ENCODE measurements at regions not wholly inside any gene's neighbourhood (a gene's known extent, or its start where the extent isn't known, plus 50 kb on each side); places are given as distances from the start of the nearest gene placed in this dataset.

GRCh38 chr10:43972976-43973647, 324.4 kb upstream of the ZNF32 start:
- Histone ChIP-seq H3K36me3 (ENCODE audit: control insufficient read depth, insufficient read depth, low read length) (no peaks in the 10 kb centered on the region), H3K9ac (ENCODE audit: low read depth, low read length) (no peak overlapping the region), H3K4me3 (ENCODE audit: low read depth, low read length) (no peak overlapping the region), H3K27me3 (ENCODE audit: control insufficient read depth, insufficient read depth, low read length) (no peaks in the 10 kb centered on the region), H3K9me3 (ENCODE audit: control insufficient read depth, insufficient read depth, low read length) (no peaks in the 10 kb centered on the region), H3K4me1 (ENCODE audit: control insufficient read depth, insufficient read depth, low read length) (no peaks in the 10 kb centered on the region)

GRCh38 chr10:43971981-43972380, 323.3 kb upstream of the ZNF32 start:
- Histone ChIP-seq H3K36me3 (ENCODE audit: control insufficient read depth, insufficient read depth, low read length) (no peaks in the 10 kb centered on the region), H3K9ac (ENCODE audit: low read depth, low read length) (no peak overlapping the region), H3K4me3 (ENCODE audit: low read depth, low read length) (no peak overlapping the region), H3K4me1 (ENCODE audit: control insufficient read depth, insufficient read depth, low read length) (no peaks in the 10 kb centered on the region), H3K27me3 (ENCODE audit: control insufficient read depth, insufficient read depth, low read length) (no peaks in the 10 kb centered on the region), H3K9me3 (ENCODE audit: control insufficient read depth, insufficient read depth, low read length) (no peaks in the 10 kb centered on the region)

GRCh38 chr10:43971306-43971705, 322.6 kb upstream of the ZNF32 start:
- Histone ChIP-seq H3K4me3 (ENCODE audit: low read depth, low read length) (no peak overlapping the region), H3K9me3 (ENCODE audit: control insufficient read depth, insufficient read depth, low read length) (no peaks in the 10 kb centered on the region), H3K36me3 (ENCODE audit: control insufficient read depth, insufficient read depth, low read length) (no peaks in the 10 kb centered on the region), H3K9ac (ENCODE audit: low read depth, low read length) (no peak overlapping the region), H3K4me1 (ENCODE audit: control insufficient read depth, insufficient read depth, low read length) (no peaks in the 10 kb centered on the region), H3K27me3 (ENCODE audit: control insufficient read depth, insufficient read depth, low read length) (no peaks in the 10 kb centered on the region)

- no peak overlapping the region for H3K9ac ChIP-seq (ENCODE audit: low read depth, low read length)
- no peaks in the 10 kb centered on the region for H3K9me3 ChIP-seq (ENCODE audit: control insufficient read depth, insufficient read depth, low read length)
- H3K27me3 ChIP-seq (ENCODE audit: control insufficient read depth, insufficient read depth, low read length) = no peaks in the 10 kb centered on the region
- no peaks in the 10 kb centered on the region for H3K36me3 ChIP-seq (ENCODE audit: control insufficient read depth, insufficient read depth, low read length)
- H3K4me1 ChIP-seq (ENCODE audit: control insufficient read depth, insufficient read depth, low read length) = no peaks in the 10 kb centered on the region
- no peak overlapping the region for H3K4me3 ChIP-seq (ENCODE audit: low read depth, low read length)
Measured at GRCh38 chr10:43970717-43971116, 322.0 kb upstream of the ZNF32 start.

GRCh38 chr10:43970018-43970698, 321.5 kb upstream of the ZNF32 start:
- Histone ChIP-seq H3K4me3 (ENCODE audit: low read depth, low read length) (no peak overlapping the region), H3K4me1 (ENCODE audit: control insufficient read depth, insufficient read depth, low read length) (no peaks in the 10 kb centered on the region), H3K27me3 (ENCODE audit: control insufficient read depth, insufficient read depth, low read length) (no peaks in the 10 kb centered on the region), H3K36me3 (ENCODE audit: control insufficient read depth, insufficient read depth, low read length) (no peaks in the 10 kb centered on the region), H3K9me3 (ENCODE audit: control insufficient read depth, insufficient read depth, low read length) (no peaks in the 10 kb centered on the region), H3K9ac (ENCODE audit: low read depth, low read length) (no peak overlapping the region)

- Histone ChIP-seq H3K36me3 (ENCODE audit: control insufficient read depth, insufficient read depth, low read length) (no peaks in the 10 kb centered on the region), H3K4me3 (ENCODE audit: low read depth, low read length) (no peak overlapping the region), H3K9ac (ENCODE audit: low read depth, low read length) (no peak overlapping the region), H3K9me3 (ENCODE audit: control insufficient read depth, insufficient read depth, low read length) (no peaks in the 10 kb centered on the region), H3K4me1 (ENCODE audit: control insufficient read depth, insufficient read depth, low read length) (no peaks in the 10 kb centered on the region), H3K27me3 (ENCODE audit: control insufficient read depth, insufficient read depth, low read length) (no peaks in the 10 kb centered on the region)
Measured at GRCh38 chr10:43969506-43969905, 320.8 kb upstream of the ZNF32 start.

GRCh38 chr10:43968961-43969360, 320.3 kb upstream of the ZNF32 start:
- Histone ChIP-seq H3K36me3 (ENCODE audit: control insufficient read depth, insufficient read depth, low read length) (no peaks in the 10 kb centered on the region), H3K9ac (ENCODE audit: low read depth, low read length) (no peak overlapping the region), H3K27me3 (ENCODE audit: control insufficient read depth, insufficient read depth, low read length) (no peaks in the 10 kb centered on the region), H3K9me3 (ENCODE audit: control insufficient read depth, insufficient read depth, low read length) (no peaks in the 10 kb centered on the region), H3K4me3 (ENCODE audit: low read depth, low read length) (no peak overlapping the region), H3K4me1 (ENCODE audit: control insufficient read depth, insufficient read depth, low read length) (no peaks in the 10 kb centered on the region)

- Histone ChIP-seq H3K27me3 (ENCODE audit: control insufficient read depth, insufficient read depth, low read length) (no peaks in the 10 kb centered on the region), H3K4me3 (ENCODE audit: low read depth, low read length) (no peak overlapping the region), H3K4me1 (ENCODE audit: control insufficient read depth, insufficient read depth, low read length) (no peaks in the 10 kb centered on the region), H3K9me3 (ENCODE audit: control insufficient read depth, insufficient read depth, low read length) (no peaks in the 10 kb centered on the region), H3K36me3 (ENCODE audit: control insufficient read depth, insufficient read depth, low read length) (no peaks in the 10 kb centered on the region), H3K9ac (ENCODE audit: low read depth, low read length) (no peak overlapping the region)
Measured at GRCh38 chr10:43968076-43968475, 319.4 kb upstream of the ZNF32 start.

- Histone ChIP-seq H3K9me3 (ENCODE audit: control insufficient read depth, insufficient read depth, low read length) (no peaks in the 10 kb centered on the region), H3K4me3 (ENCODE audit: low read depth, low read length) (no peak overlapping the region), H3K36me3 (ENCODE audit: control insufficient read depth, insufficient read depth, low read length) (no peaks in the 10 kb centered on the region), H3K9ac (ENCODE audit: low read depth, low read length) (no peak overlapping the region), H3K4me1 (ENCODE audit: control insufficient read depth, insufficient read depth, low read length) (no peaks in the 10 kb centered on the region), H3K27me3 (ENCODE audit: control insufficient read depth, insufficient read depth, low read length) (no peaks in the 10 kb centered on the region)
Measured at GRCh38 chr10:43966571-43966965, 317.9 kb upstream of the ZNF32 start.

- Histone ChIP-seq H3K4me3 (ENCODE audit: low read depth, low read length) (no peak overlapping the region), H3K4me1 (ENCODE audit: control insufficient read depth, insufficient read depth, low read length) (no peaks in the 10 kb centered on the region), H3K9me3 (ENCODE audit: control insufficient read depth, insufficient read depth, low read length) (no peaks in the 10 kb centered on the region), H3K27me3 (ENCODE audit: control insufficient read depth, insufficient read depth, low read length) (no peaks in the 10 kb centered on the region), H3K9ac (ENCODE audit: low read depth, low read length) (no peak overlapping the region), H3K36me3 (ENCODE audit: control insufficient read depth, insufficient read depth, low read length) (no peaks in the 10 kb centered on the region)
Measured at GRCh38 chr10:43965918-43966570, 317.4 kb upstream of the ZNF32 start.

GRCh38 chr10:43965033-43965917, 316.6 kb upstream of the ZNF32 start:
- Histone ChIP-seq H3K9ac (ENCODE audit: low read depth, low read length) (no peak overlapping the region), H3K4me3 (ENCODE audit: low read depth, low read length) (no peak overlapping the region), H3K27me3 (ENCODE audit: control insufficient read depth, insufficient read depth, low read length) (no peaks in the 10 kb centered on the region), H3K36me3 (ENCODE audit: control insufficient read depth, insufficient read depth, low read length) (no peaks in the 10 kb centered on the region), H3K4me1 (ENCODE audit: control insufficient read depth, insufficient read depth, low read length) (no peaks in the 10 kb centered on the region), H3K9me3 (ENCODE audit: control insufficient read depth, insufficient read depth, low read length) (no peaks in the 10 kb centered on the region)

All from iPS-15b (cell line).